PC-3 (cell line): ENCODE measurements at regions not wholly inside any gene's neighbourhood (a gene's known extent, or its start where the extent isn't known, plus 50 kb on each side); places are given as distances from the start of the nearest gene placed in this dataset.

ENCODE experiments used
- EZH2 ChIP-seq: fragments of 300-600 bp; sonication (generic); IDR thresholded peaks from one replicate; pipeline ENCODE4 v1.6.1; 2017; ENCODE audit warnings: antibody characterized with exemption, mild to moderate bottlenecking, low read length; ENCODE audit not compliant: unreplicated experiment
- TF ChIP-seq, protein P1 (sequence below): fragments of 300-600 bp; sonication (generic); conservative IDR thresholded peaks from 2 replicates; pipeline ENCODE4 v1.5.1; 2017; ENCODE audit warnings: antibody characterized with exemption, low read depth, mild to moderate bottlenecking, low read length

DNA sequence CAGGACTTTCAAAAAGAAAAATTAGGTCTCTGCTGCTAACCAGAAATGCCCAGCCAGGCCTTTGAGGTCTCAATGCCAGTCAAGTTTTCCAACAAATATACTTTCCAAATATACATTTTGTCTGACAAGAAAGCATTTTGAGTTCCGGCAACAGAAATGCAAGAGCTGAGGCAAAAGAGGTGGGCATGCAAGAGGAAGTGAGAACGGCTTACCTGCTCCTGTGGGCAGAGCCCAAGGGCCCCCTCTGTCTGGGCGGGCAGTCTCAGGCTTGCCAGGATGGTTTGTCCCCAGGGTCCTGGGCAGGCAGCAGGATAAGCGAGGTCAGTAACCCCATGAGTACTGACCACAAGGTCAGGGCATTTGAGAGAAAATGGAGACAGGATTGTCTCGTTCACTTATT lies 136.1 kb upstream of the TOPAZ1 start:
- no peak for TF ChIP-seq EZH2
- TF ChIP-seq, protein P1, sequence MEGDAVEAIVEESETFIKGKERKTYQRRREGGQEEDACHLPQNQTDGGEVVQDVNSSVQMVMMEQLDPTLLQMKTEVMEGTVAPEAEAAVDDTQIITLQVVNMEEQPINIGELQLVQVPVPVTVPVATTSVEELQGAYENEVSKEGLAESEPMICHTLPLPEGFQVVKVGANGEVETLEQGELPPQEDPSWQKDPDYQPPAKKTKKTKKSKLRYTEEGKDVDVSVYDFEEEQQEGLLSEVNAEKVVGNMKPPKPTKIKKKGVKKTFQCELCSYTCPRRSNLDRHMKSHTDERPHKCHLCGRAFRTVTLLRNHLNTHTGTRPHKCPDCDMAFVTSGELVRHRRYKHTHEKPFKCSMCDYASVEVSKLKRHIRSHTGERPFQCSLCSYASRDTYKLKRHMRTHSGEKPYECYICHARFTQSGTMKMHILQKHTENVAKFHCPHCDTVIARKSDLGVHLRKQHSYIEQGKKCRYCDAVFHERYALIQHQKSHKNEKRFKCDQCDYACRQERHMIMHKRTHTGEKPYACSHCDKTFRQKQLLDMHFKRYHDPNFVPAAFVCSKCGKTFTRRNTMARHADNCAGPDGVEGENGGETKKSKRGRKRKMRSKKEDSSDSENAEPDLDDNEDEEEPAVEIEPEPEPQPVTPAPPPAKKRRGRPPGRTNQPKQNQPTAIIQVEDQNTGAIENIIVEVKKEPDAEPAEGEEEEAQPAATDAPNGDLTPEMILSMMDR = no peak
